Upper lobe of left lung (tissue), 6 donors: ENCODE measurements at regions not wholly inside any gene's neighbourhood (a gene's known extent, or its start where the extent isn't known, plus 50 kb on each side); places are given as distances from the start of the nearest gene placed in this dataset.

Experiments
- ATAC-seq, 2 donors: fragments of 200-7000 bp; cut with Tn5 transposase; one replicate each; pipeline ENCODE4 v1.9.1; 2022; ENCODE audit warnings: mild to moderate bottlenecking in 2 of 2, moderate library complexity in 2 of 2; ENCODE audit not compliant: low FRiP score in 2 of 2
- DNase-seq, 2 donors: peaks; one replicate each; pipeline ENCODE4 v3.0.0-alpha.2; 2019 to 2020
- H3K27ac ChIP-seq, 4 donors: fragments of 200-600 bp; sonication (generic); one replicate each; pipeline ENCODE4 v1.5.1; 2016 to 2019
- H3K27me3 ChIP-seq, 4 donors: fragments of 200-600 bp; sonication (generic); one replicate each; pipeline ENCODE4 v1.5.1; 2017 to 2019
- H3K36me3 ChIP-seq, 4 donors: fragments of 200-600 bp; sonication (generic); one replicate each; pipeline ENCODE4 v1.5.1; 2016 to 2019
- H3K4me1 ChIP-seq, 4 donors: fragments of 200-600 bp; sonication (generic); one replicate each; pipeline ENCODE4 v1.5.1; 2018 to 2019
- H3K4me3 ChIP-seq, 4 donors: fragments of 200-600 bp; sonication (generic); one replicate each; pipeline ENCODE4 v1.5.1; 2017 to 2019; ENCODE audit warnings: mild to moderate bottlenecking in 2 of 4, moderate library complexity in 1 of 4
- H3K9me3 ChIP-seq, 4 donors: fragments of 200-600 bp; sonication (generic); one replicate each; pipeline ENCODE4 v1.5.1; 2018 to 2019
- CTCF ChIP-seq, 6 experiments: fragments of 450-650 bp in 4 of 6; fragments of 200-600 bp in 2 of 6; sonication (generic) in 2 of 6; IDR thresholded peaks; one replicate each; pipeline ENCODE4 v1.5.1; 2016 to 2019; ENCODE audit warnings: antibody characterized with exemption in 6 of 6
- EP300 ChIP-seq, 4 donors: sonication (generic); formaldehyde crosslinking; IDR thresholded peaks; one replicate each; pipeline ENCODE4 v1.5.1; 2017; ENCODE audit warnings: antibody characterized with exemption in 4 of 4, control low read depth in 2 of 4
- POLR2A ChIP-seq, 4 donors: fragments of 450-650 bp; IDR thresholded peaks; one replicate each; pipeline ENCODE4 v1.5.1; 2016 to 2017; ENCODE audit warnings: antibody characterized with exemption in 4 of 4, mild to moderate bottlenecking in 2 of 4
- POLR2AphosphoS5 ChIP-seq, 2 donors: sonication (generic); formaldehyde crosslinking; IDR thresholded peaks; one replicate each; pipeline ENCODE4 v1.5.1; 2017; ENCODE audit warnings: antibody characterized with exemption in 2 of 2
- WGBS, 2 donors: methylation state at CpG; one replicate each; pipeline ENCODE4 v1.1.5; 2017 to 2018; 5-methylcytosine and 5-hydroxymethylcytosine counted together
- donor health status: DM: no; HTN: no; CAD: no; lungs with moderate emphysema.
- donor health status: DM: no; HTN: yes; CAD: no; lungs with severe emphysema.

GRCh38 chr6:98292810-98293209, 541.6 kb upstream of the POU3F2 start:
- H3K36me3 ChIP-seq, result no peaks in the 10 kb centered on the region
- H3K9me3 ChIP-seq, result no peaks in the 10 kb centered on the region
- 49 to 55% methylated on average over 3 of the region's 3 CpGs for WGBS, 2 donors
- no peak overlapping the region for H3K27ac ChIP-seq
- no peaks in the 10 kb centered on the region for H3K4me1 ChIP-seq
- no peaks in the 10 kb centered on the region for H3K27me3 ChIP-seq
- no peak for TF ChIP-seq POLR2A (IDR thresholded peaks at IDR 0.05)
- no peak for TF ChIP-seq CTCF (IDR thresholded peaks at IDR 0.05)
- TF ChIP-seq EP300 (IDR thresholded peaks at IDR 0.05), result no peak
- no peak for TF ChIP-seq POLR2AphosphoS5 (IDR thresholded peaks at IDR 0.05)
- no peak overlapping the region for H3K4me3 ChIP-seq
- DNase-seq (no peak), ATAC-seq (no peak)

GRCh38 chr6:98295515-98296175, 538.7 kb upstream of the POU3F2 start:
- no peaks in the 10 kb centered on the region for H3K36me3 ChIP-seq
- H3K27ac ChIP-seq, result no peak overlapping the region
- WGBS, 2 donors, result 36 to 46% methylated on average over 5 of the region's 5 CpGs
- DNase-seq, result no peak
- TF ChIP-seq POLR2AphosphoS5 (IDR thresholded peaks at IDR 0.05) (no peak), EP300 (IDR thresholded peaks at IDR 0.05) (no peak), CTCF (IDR thresholded peaks at IDR 0.05) (no peak), POLR2A (IDR thresholded peaks at IDR 0.05) (no peak)
- H3K4me1 ChIP-seq, result no peaks in the 10 kb centered on the region
- H3K9me3 ChIP-seq, result no peaks in the 10 kb centered on the region
- ATAC-seq, result no peak
- no peak overlapping the region for H3K4me3 ChIP-seq
- H3K27me3 ChIP-seq, result no peaks in the 10 kb centered on the region

GRCh38 chr6:98308564-98308963, 525.8 kb upstream of the POU3F2 start:
- H3K27me3 ChIP-seq, result no peaks in the 10 kb centered on the region
- H3K4me3 ChIP-seq, result no peak overlapping the region
- H3K27ac ChIP-seq, result no peak overlapping the region
- no peaks in the 10 kb centered on the region for H3K4me1 ChIP-seq
- WGBS, 2 donors, result 93 to 95% methylated on average over 4 of the region's 4 CpGs
- no peak for TF ChIP-seq POLR2A (IDR thresholded peaks at IDR 0.05)
- TF ChIP-seq POLR2AphosphoS5 (IDR thresholded peaks at IDR 0.05), result no peak
- no peak for TF ChIP-seq EP300 (IDR thresholded peaks at IDR 0.05)
- TF ChIP-seq CTCF (IDR thresholded peaks at IDR 0.05), result no peak
- ATAC-seq, result no peak
- no peaks in the 10 kb centered on the region for H3K36me3 ChIP-seq
- H3K9me3 ChIP-seq, result no peaks in the 10 kb centered on the region
- no peak for DNase-seq

GRCh38 chr6:98310443-98310842, 523.9 kb upstream of the POU3F2 start:
- no peak for TF ChIP-seq CTCF (IDR thresholded peaks at IDR 0.05)
- TF ChIP-seq EP300 (IDR thresholded peaks at IDR 0.05), result no peak
- no peak for TF ChIP-seq POLR2AphosphoS5 (IDR thresholded peaks at IDR 0.05)
- TF ChIP-seq POLR2A (IDR thresholded peaks at IDR 0.05), result no peak
- DNase-seq (no peak), ATAC-seq (no peak)
- Histone ChIP-seq H3K4me3 (no peak overlapping the region), H3K27me3 (no peaks in the 10 kb centered on the region), H3K36me3 (no peaks in the 10 kb centered on the region), H3K4me1 (no peaks in the 10 kb centered on the region), H3K9me3 (no peaks in the 10 kb centered on the region), H3K27ac (no peak overlapping the region)
- 74 to 86% methylated on average over 5 of the region's 5 CpGs for WGBS, 2 donors

GRCh38 chr6:98323605-98324004, 510.8 kb upstream of the POU3F2 start:
- Histone ChIP-seq H3K27ac (no peak overlapping the region), H3K36me3 (no peaks in the 10 kb centered on the region), H3K4me1 (no peaks in the 10 kb centered on the region), H3K4me3 (no peak overlapping the region), H3K9me3 (no peaks in the 10 kb centered on the region), H3K27me3 (no peaks in the 10 kb centered on the region)
- ATAC-seq (no peak), DNase-seq (no peak)
- TF ChIP-seq EP300 (IDR thresholded peaks at IDR 0.05) (no peak), CTCF (IDR thresholded peaks at IDR 0.05) (no peak), POLR2A (IDR thresholded peaks at IDR 0.05) (no peak), POLR2AphosphoS5 (IDR thresholded peaks at IDR 0.05) (no peak)
- 67% methylated on average over 3 of the region's 3 CpGs for WGBS, 2 donors
